PFSK-1 (cell line): ENCODE measurements at regions not wholly inside any gene's neighbourhood (a gene's known extent, or its start where the extent isn't known, plus 50 kb on each side); places are given as distances from the start of the nearest gene placed in this dataset.

ENCODE experiments used
- FOXP2 ChIP-seq: optimal IDR thresholded peaks from 2 replicates; pipeline ENCODE3; 2011; ENCODE audit warnings: borderline replicate concordance, control low read depth, inconsistent platforms; ENCODE audit not compliant: insufficient read depth; ENCODE audit errors: extremely low read length, extremely low read depth
- POLR2AphosphoS5 ChIP-seq: IDR thresholded peaks from 2 replicates; pipeline ENCODE4 v1.6.1; 2012; ENCODE audit warnings: low read depth, mild to moderate bottlenecking, control low read depth, low read length, moderate library complexity
- SIN3A ChIP-seq: IDR thresholded peaks from 2 replicates; pipeline ENCODE4 v1.6.1; 2012; ENCODE audit warnings: mild to moderate bottlenecking, low read length, moderate library complexity, borderline replicate concordance; ENCODE audit not compliant: insufficient read depth
- TAF1 ChIP-seq: IDR thresholded peaks from 2 replicates; pipeline ENCODE4 v1.6.1; 2012; ENCODE audit warnings: low read length, control low read depth, borderline replicate concordance; ENCODE audit not compliant: insufficient read depth
- TF ChIP-seq, protein P1 (sequence below), 2 experiments: IDR thresholded peaks; 2 replicates each; pipeline versions ENCODE4 v1.6.1 to v1.8.0; 2011 to 2012; ENCODE audit warnings: low read depth in 2 of 2, low read length in 2 of 2, control low read depth in 1 of 2, inconsistent platforms in 1 of 2, mild to moderate bottlenecking in 1 of 2, moderate library complexity in 1 of 2; ENCODE audit not compliant: insufficient read depth in 1 of 2

DNA sequence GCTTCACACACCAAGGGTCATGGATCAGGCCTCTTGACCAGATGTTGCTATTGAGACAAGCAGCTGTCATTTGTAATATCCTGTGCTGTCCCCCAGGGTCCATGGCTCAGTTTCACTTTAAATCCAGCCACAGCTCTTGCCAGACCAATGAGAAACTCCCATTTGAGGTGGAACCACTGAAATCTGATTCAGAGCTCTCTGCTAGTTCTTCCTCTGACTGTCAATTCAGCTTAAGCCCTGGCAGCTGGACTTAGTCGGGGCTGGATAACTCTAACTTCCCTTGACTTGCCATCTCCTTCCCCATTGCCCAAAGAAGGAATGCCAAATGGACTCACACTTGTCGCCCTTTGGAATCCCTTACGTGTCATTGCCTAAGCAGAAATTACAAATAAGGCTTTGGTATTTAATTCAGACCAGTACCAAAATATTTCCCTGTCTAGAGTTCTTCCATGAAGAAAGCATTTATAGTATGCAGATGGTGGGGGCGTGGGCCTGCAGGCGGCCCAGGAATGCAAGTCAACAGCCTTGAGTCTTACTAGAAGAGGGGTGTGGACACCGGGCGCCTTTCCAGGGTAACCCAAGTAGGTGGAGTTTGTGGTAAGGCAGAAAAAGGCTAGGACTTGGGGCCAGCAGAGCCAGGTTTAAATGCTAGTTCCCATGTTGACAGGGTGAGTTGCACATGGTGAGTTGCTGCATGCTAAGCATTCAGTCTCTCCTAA lies 96.9 kb upstream of the TMPO start:
- TF ChIP-seq SIN3A: no peak
- TF ChIP-seq POLR2AphosphoS5: no peak
- TF ChIP-seq, protein P1, sequence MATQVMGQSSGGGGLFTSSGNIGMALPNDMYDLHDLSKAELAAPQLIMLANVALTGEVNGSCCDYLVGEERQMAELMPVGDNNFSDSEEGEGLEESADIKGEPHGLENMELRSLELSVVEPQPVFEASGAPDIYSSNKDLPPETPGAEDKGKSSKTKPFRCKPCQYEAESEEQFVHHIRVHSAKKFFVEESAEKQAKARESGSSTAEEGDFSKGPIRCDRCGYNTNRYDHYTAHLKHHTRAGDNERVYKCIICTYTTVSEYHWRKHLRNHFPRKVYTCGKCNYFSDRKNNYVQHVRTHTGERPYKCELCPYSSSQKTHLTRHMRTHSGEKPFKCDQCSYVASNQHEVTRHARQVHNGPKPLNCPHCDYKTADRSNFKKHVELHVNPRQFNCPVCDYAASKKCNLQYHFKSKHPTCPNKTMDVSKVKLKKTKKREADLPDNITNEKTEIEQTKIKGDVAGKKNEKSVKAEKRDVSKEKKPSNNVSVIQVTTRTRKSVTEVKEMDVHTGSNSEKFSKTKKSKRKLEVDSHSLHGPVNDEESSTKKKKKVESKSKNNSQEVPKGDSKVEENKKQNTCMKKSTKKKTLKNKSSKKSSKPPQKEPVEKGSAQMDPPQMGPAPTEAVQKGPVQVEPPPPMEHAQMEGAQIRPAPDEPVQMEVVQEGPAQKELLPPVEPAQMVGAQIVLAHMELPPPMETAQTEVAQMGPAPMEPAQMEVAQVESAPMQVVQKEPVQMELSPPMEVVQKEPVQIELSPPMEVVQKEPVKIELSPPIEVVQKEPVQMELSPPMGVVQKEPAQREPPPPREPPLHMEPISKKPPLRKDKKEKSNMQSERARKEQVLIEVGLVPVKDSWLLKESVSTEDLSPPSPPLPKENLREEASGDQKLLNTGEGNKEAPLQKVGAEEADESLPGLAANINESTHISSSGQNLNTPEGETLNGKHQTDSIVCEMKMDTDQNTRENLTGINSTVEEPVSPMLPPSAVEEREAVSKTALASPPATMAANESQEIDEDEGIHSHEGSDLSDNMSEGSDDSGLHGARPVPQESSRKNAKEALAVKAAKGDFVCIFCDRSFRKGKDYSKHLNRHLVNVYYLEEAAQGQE (IDR thresholded peaks at IDR 0.05; ENCODE audit: insufficient read depth in 1 of 2, low read depth in 2 of 2, low read length in 2 of 2): no peak
- TF ChIP-seq TAF1: no peak
- TF ChIP-seq FOXP2: no peak

- TF ChIP-seq POLR2AphosphoS5 (no peak), TAF1 (no peak), SIN3A (no peak), FOXP2 (no peak)
- TF ChIP-seq, protein P1 (IDR thresholded peaks at IDR 0.05; ENCODE audit: insufficient read depth in 1 of 2, low read depth in 2 of 2, low read length in 2 of 2): no peak
These were observed 96.2 kb upstream of the TMPO start for GRCh38 chr12:98419081-98419794.

DNA sequence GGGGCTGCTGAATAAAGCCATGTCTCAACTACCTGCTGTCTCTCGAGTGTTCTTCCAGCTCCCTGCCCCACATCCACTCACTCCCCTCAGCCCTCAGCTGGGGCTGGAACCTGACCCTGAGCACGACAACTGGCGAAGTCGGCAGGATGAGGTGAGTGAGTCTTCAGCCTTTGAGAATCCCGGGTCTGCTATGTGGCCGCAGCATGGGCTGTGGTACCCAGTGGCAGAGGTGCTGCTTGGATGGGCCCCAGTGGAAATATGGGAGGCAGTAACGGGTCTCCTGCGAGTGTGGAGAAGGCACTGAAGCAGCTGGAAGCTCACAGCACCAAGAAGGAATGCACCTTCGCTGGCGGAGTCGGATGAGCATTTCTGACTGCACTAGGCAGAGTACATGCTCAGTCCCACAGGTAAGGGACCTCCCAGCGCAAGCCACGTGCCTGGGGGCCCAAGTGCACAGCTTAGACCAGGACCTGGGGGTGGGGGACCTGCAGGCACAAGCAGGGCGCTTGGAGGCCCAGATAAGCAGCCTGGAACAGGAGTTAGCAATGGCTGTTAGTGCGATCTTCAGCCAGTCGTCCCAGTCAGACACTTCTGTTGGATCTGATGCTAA lies 95.5 kb upstream of the TMPO start:
- no peak for TF ChIP-seq TAF1
- no peak for TF ChIP-seq FOXP2
- no peak for TF ChIP-seq SIN3A
- no peak for TF ChIP-seq POLR2AphosphoS5
- TF ChIP-seq, protein P1 (IDR thresholded peaks at IDR 0.05; ENCODE audit: insufficient read depth in 1 of 2, low read depth in 2 of 2, low read length in 2 of 2): no peak

DNA sequence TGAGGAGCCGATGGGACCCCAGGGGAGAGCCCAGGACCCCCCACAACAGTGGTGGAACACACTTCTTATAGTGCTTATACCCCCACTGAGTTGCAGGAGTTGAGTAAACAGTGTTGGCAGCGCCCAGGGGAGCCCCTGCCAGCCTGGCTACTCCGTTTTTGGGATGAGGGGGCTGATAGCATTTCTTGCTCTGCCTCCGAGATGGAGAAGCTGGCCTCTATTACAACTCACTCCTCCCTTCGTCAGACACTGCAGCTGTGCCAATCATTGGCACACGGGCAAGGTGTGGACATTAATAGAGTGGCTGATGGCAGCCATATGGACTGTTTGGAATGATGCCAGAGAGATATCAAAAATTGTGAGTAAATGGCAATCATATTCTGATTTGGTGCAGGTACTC lies 94.9 kb upstream of the TMPO start:
- TF ChIP-seq FOXP2: no peak
- TF ChIP-seq, protein P1 (IDR thresholded peaks at IDR 0.05; ENCODE audit: insufficient read depth in 1 of 2, low read depth in 2 of 2, low read length in 2 of 2): no peak
- TF ChIP-seq SIN3A: no peak
- no peak for TF ChIP-seq POLR2AphosphoS5
- TF ChIP-seq TAF1: no peak
